ENCODE measurements at regions not wholly inside any gene's neighbourhood (a gene's known extent, or its start where the extent isn't known, plus 50 kb on each side); places are given as distances from the start of the nearest gene placed in this dataset.
"Not testable (repeated sequence)": the region's sequence is repeated elsewhere in the genome, so short reads cannot be mapped to it uniquely, and the experiment has no call there.

GRCh38 chrX:18002791-18003190 lies 141.7 kb upstream of the RAI2 start:
- no peak for DNase-seq

- no peak for DNase-seq
Measured at GRCh38 chrX:17994429-17994828, 133.3 kb upstream of the RAI2 start.

GRCh38 chrX:17993062-17993461 lies 132.0 kb upstream of the RAI2 start:
- DNase-seq: no peak

GRCh38 chrX:17990532-17990931 lies 129.4 kb upstream of the RAI2 start:
- no peak for DNase-seq

- DNase-seq: no peak
Measured at GRCh38 chrX:17987783-17988182, 126.7 kb upstream of the RAI2 start.

- no peak for DNase-seq
Measured at GRCh38 chrX:17986977-17987376, 125.9 kb upstream of the RAI2 start.

- DNase-seq: no peak
Measured at GRCh38 chrX:17986440-17986839, 125.3 kb upstream of the RAI2 start.

GRCh38 chrX:17984415-17984814 lies 123.3 kb upstream of the RAI2 start:
- DNase-seq: no peak

- DNase-seq: no peak
Measured at GRCh38 chrX:17983389-17983788, 122.3 kb upstream of the RAI2 start.

- DNase-seq: no peak
Measured at GRCh38 chrX:17977696-17978095, 116.6 kb upstream of the RAI2 start.

GRCh38 chrX:17976955-17977354 lies 115.9 kb upstream of the RAI2 start:
- DNase-seq: no peak

- DNase-seq: not testable (repeated sequence)
Measured at GRCh38 chrX:17975349-17975748, 114.3 kb upstream of the RAI2 start.

GRCh38 chrX:17968367-17968766 lies 107.3 kb upstream of the RAI2 start:
- DNase-seq: no peak

- no peak for DNase-seq
Measured at GRCh38 chrX:17967888-17968287, 106.8 kb upstream of the RAI2 start.

- DNase-seq: no peak
Measured at GRCh38 chrX:17964871-17965270, 103.8 kb upstream of the RAI2 start.

GRCh38 chrX:17960891-17961290 lies 99.8 kb upstream of the RAI2 start:
- no peak for DNase-seq

- DNase-seq: peak in 1 of 2 donors; percentile 29
Measured at GRCh38 chrX:17944833-17945497, 83.9 kb upstream of the RAI2 start.

- not testable (repeated sequence) for DNase-seq
Measured at GRCh38 chrX:17941171-17941570, 80.1 kb upstream of the RAI2 start.

GRCh38 chrX:17939724-17940123 lies 78.6 kb upstream of the RAI2 start:
- DNase-seq: no peak

GRCh38 chrX:17933856-17934255 lies 72.8 kb upstream of the RAI2 start:
- DNase-seq: no peak

GRCh38 chrX:17932781-17933180 lies 71.7 kb upstream of the RAI2 start:
- no peak for DNase-seq

GRCh38 chrX:17931855-17932254 lies 70.8 kb upstream of the RAI2 start:
- DNase-seq: no peak

GRCh38 chrX:17930850-17931249 lies 69.8 kb upstream of the RAI2 start:
- DNase-seq: no peak

GRCh38 chrX:17923546-17923945 lies 62.4 kb upstream of the RAI2 start:
- no peak for DNase-seq

GRCh38 chrX:17922303-17922702 lies 61.2 kb upstream of the RAI2 start:
- no peak for DNase-seq
